Endothelial cell of hepatic sinusoid (primary cell): ENCODE measurements at regions not wholly inside any gene's neighbourhood (a gene's known extent, or its start where the extent isn't known, plus 50 kb on each side); places are given as distances from the start of the nearest gene placed in this dataset.
"Not testable (repeated sequence)": the region's sequence is repeated elsewhere in the genome, so short reads cannot be mapped to it uniquely, and the experiment has no call there.

ENCODE experiments used
- in situ Hi-C: cut with HindIII; loops from 2 replicates; pipeline ENCODE4 v1.10.0; 2017; ENCODE audit warnings: low sequenced_read_pairs

DNA sequence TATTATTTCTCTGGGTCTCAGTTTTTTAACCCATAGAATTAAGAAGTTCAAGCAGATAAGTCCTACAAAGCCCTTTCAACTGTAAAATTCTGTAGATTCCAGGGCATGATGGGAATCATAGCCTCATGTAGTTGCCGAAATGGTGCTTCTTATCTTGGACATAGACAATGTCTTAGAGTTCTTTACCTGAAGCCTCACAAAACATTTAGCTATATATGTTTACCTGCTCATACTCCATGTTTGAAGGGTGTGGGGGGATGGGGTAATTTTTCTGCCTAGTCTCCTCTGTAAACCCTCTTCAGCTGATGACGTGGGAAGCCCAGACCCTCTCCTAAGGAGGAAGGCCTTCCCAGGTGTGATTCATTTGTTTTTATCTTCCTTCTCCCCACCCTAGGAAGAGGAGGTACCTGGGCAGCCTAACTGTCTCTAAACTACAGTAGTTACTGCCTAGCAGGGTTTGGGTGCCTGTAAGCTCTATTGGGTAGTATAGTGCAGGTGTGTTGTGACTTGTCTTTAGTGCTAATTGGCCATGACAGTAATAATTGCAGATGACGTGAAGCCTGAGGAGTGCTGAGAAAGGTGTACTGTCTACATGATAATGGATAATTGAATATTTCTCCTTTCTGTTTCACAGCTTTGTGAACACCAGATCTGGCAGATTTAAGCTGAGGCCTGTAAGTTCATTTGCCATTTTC is 230.8 kb downstream of the TFAP2B start:
- in situ Hi-C loops, result no loop called here

DNA sequence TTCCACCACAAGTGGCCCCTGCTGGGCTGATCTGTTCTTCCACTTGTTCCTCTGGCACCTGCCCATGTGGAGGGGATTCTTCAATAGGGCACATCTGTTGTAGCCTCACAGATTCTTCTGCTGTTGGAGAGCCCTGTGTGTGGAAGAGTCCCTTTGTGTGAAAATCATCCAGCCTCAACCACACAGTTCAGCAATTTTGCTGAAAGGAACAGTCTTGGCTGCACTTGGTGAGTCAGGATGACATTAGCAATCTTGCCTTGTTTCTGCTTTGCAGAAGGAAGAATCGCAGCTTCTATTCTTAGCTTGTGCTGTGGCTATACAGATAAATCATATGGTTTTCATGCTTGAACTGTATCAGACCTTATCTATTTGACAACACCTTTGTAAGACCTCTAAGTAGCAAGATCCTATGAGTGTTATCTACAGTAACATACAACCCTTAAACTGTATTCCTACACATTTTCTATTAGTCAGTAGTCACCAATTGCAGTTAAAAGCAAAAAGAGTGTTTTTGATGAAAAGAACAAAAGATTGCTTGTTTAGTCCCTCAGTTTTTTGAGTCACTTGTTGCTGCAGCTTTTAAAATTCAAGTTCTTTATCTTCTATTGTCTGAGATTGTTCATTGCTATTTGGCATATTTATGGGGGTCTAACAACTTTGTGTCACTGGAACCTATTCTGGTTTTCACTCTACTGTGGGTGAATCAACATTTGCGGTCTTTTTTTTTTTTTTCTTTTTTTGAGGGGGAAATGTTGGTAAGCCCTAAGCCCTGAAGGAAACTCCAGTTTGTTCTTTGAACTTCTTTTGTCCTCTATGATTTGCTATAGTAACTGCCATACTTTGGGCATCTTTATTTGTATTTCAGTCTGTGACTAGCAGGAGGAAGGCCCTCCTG is 231.6 kb downstream of the TFAP2B start:
- in situ Hi-C loops, result no loop called here

DNA sequence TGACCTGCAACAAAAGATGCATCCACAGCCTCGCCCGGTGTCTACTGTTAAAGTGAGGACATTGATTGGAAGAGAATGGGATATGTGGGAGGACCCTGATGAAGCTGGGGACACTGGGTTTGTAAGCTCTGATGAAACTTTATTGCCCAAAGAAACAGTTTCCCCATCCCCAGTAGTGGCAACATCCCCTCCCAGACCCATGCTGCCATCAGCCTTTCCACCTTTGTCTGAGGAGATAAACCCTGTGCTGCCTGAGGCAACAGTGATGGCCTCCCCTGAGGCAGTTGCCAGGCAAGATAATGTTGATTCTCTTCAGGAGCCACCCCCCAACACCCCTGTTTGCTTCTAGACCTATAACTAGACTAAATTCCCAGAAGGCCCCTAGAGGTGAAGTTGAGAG is 234.0 kb downstream of the TFAP2B start:
- in situ Hi-C loops, result not testable (repeated sequence)

DNA sequence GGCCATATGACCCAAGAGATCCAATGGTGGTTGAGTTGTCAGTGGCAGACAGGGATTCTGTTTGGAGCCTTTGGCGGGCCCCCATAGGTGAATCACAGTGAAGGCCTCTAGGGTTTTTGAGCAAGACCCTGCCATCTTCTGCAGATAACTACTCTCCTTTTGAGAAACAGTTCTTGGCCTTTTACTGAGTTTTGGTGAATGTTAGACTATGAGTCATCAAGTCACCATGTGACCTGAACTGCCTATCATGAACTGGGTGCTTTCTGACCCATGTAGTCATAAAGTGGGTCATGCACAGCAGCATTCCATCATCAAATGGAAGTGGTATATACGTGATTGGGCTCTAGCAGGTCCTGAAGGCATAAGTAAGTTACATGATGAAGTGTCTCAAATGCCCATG is 236.6 kb downstream of the TFAP2B start:
- in situ Hi-C loops, result not testable (repeated sequence)

DNA sequence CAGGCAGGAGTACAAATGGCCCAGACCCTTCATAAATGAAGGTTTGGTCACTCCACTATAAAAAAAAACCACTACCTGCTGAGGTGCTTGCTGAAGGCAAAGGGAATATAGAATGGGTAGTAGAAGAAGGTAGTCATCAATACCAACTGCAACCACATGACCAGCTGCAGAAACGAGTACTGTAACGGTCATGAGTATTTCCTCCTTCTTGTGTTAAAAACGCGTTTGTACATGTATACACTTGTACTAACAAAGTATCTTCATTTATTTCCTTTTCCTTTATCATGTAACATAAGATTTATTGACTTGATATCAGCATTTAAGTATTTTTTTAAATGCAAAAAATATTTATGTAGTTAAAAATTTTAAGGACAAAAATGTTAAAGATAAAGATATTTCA is 238.6 kb downstream of the TFAP2B start:
- in situ Hi-C loops, result no loop called here

DNA sequence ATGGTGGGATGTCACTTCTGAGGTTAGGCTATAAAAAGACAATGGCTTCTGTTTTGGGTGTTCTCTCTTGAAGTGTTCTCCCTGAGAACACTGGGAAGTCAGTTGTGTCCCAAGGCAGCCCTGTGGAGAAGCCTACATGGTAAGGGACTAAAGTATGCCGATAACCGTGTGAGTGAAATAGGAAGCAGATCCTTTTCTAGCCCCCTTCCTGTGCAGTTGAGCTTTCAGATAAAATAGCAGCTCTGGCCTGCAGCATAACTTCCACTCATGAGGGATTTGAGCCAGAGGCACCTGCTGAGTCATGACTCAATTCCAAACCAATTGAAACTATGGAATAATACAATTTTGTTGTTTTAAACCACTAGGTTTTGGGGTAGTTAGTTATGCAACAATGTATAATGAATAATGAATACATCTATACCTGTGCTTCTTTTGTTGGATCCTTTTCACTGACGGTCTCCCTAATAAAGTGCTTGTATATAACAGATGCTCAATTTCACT is 241.6 kb downstream of the TFAP2B start:
- in situ Hi-C loops, result no loop called here

DNA sequence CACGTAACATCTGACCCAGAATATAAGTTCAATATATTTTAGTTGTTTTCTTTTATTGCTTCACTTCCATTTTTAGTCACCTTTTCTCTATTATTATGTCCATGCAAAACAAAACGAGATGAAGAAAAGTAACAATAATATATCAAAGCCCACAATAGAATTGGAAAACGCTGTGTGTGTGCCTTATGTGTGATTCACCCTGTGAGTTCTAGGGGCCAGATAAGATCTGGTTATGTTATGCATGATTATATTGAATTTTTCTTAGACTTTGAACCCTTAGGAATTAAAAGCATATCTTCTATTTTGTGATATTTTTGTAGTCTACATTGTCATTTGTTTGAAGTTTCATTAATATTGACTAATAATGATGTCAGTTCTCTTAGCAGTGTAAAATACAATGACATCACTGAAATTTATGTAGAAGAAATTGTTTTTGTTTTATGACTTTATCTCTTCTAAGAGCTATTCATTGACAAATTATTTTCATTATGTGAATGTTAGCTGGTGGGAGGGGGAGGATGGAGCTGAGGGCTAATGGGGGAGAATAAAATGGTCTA is 243.6 kb downstream of the TFAP2B start:
- in situ Hi-C loops, result no loop called here

DNA sequence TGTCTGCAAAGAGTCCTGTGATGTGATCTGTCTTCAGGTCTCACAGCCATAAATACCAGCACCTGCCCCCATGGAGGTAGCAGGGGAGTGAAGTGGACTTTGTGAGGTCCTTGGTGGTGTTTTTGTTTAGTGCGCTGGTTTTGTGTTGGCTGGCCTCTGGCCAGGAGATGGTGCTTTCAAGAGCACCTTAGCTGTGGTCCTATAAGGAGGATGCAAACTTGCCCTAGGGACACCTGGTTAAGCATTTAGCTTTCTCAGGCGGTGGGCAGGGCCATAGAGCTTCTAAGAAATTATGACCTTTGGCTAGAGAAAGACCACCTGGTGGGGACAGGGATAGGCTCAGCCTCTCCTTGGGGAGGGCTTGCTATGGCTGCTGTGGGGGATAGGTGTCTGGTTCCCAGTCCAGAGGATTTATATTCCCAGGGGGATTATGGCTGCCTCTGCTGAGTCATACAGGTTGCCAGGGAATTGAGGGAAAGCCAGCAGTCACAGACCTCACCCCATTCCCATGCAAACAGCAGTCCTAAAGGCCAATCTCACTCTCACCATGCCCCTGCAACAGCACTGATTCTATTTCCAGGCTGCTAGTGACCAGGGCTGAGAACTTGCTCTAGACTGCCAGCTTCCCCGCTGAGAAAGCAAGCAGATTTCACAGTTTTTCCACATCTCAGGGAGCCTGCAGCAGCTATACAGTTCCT is 259.3 kb downstream of the TFAP2B start:
- in situ Hi-C loops, result no loop called here

DNA sequence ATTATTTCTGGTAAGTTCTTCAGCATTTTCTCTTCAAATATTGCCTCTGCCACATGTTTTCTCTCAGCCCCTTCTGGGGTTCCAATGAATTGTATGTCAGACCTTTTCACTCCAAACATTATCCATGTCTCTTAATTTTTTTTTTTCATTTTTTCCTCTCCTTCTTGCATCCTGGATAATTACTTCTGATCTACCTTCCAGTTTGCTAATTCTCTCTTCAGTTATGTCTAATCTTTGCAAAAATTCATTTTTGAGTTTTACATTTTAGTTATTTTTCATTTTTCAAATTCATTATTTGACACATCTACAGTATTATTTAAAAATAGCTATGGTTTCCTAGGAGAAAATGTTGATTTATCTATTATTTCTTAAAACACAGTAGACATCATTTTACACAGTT is 271.7 kb downstream of the TFAP2B start:
- in situ Hi-C loops, result no loop called here

DNA sequence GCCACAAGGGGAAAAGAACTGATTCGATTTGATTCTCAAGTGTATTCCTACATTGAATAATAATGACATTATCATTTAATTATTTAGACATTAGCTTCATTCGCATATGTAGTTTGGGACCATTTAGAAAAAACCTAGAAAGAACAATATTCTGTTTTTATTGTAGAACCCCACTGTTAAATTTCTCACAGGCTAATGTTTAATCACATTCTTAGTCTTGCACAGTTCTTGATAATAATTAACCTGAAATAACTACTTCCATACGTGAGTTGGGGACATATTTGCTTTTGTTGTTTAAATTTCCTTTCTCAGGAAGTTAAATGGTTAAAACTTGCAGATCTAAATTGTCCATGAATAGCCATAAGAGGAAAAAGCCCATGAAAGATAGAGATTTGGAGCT is 275.2 kb downstream of the TFAP2B start:
- in situ Hi-C loops, result no loop called here

DNA sequence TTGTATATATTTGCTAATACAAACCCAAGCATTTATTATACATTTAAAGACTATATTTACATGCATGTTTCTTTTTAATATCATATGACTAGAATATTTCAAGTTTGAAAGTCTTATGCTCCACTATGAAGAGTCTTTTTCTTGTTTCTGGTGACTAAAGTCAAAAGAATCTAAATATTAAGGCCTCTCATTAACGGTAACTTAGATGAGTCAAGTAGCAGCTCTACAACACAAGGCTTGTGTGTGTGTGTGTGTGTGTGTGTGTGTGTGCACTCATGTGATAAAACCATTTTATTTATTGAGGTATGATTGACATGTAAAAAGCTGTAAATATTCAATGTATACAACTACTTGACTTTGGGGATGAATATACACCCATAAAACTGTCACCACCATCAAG is 275.6 kb downstream of the TFAP2B start:
- in situ Hi-C loops, result no loop called here

DNA sequence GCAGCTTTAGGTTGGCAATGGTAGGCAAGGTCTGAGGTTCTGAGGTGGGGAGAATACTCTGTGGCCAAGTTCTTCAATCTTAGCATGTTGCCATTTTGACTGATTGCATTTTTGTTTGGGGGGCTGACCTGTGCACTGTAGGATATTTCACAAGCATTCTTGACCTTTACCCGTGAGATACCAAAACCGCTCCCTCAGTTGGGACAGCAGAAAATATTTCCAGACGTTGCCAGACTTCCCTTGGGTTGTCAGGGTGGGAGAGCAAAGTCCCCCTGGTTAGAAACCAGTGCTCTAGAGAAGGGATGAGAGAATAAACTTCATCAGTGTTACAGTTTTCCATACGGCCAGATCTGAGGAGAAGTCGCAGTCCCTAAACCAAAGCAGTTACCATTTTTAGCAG is 279.6 kb downstream of the TFAP2B start:
- in situ Hi-C loops, result no loop called here

DNA sequence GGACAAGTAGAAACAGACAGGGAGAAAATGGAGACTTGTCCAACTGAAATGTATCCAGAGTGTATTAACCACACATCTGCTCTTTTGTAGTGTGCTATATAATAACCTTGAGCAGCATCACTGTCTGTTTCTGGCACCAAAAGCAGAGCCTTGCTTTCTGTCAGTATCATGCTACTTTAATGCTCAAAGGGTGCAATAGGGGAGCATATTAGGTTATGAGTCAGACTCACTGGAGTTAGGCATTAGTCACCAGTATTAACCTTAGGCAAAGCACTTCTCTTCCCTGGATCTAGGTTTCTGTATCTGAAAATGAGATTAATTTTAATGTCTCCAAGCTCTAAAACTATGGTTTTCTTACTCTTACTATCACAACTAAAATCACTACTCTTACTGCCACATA is 280.1 kb downstream of the TFAP2B start:
- in situ Hi-C loops, result no loop called here

DNA sequence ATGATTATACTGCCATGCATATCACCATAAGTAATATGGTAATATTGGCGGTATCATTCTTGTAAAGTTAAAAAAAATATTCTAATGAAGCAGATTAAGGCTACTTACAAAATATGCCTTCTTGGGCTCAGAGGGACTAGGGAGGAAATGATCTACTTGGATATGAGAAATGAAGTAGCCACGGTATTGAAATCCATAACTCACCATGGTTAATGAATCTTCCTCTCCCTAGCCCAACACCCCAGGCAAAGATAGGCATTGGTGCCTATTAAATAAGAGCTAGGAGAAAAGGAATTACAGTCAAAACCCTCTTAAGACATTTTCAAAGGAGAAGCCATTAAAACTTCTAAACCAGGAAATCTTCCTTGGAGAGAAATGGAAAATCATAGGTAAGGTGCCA is 280.5 kb downstream of the TFAP2B start:
- in situ Hi-C loops, result no loop called here

DNA sequence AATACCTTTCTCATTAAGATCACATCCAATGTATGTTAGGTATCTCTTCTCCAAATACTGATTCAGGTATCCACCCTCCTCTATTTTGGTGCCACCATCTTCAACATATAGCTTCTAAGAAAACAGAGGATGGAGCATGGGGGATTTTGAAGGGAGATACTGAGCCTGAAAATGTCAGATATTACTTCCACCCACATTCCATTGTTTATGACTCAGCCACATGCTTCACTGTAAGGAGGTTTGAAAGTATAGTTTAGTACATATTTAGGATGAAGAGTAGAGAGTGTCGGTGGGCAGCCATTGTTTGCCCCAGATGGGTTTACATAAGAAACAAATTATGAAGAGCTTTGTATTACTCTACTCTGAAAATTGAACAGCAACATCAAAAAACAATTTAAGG is 286.7 kb downstream of the TFAP2B start:
- in situ Hi-C loops, result no loop called here

DNA sequence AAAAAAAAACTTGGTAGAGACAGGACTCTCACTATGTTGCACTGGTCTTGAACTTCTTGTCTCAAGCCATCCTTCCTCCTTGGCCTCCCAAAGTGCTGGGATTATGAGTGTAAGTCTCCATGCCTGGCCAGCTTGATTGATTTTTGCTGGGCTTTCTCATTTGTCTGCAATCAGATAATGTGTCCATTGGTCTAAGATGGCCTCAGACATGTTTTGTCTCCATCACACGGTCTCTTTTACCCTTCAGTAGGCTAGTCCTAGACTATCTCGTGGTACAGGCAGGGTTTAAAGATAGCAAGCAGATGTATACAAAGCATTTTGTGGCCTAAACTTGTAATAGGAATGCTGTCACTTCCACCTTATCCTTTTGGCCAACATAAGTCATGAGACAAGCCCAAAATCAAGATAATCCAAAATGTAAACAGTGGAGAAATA is 289.1 kb downstream of the TFAP2B start:
- in situ Hi-C loops, result no loop called here

DNA sequence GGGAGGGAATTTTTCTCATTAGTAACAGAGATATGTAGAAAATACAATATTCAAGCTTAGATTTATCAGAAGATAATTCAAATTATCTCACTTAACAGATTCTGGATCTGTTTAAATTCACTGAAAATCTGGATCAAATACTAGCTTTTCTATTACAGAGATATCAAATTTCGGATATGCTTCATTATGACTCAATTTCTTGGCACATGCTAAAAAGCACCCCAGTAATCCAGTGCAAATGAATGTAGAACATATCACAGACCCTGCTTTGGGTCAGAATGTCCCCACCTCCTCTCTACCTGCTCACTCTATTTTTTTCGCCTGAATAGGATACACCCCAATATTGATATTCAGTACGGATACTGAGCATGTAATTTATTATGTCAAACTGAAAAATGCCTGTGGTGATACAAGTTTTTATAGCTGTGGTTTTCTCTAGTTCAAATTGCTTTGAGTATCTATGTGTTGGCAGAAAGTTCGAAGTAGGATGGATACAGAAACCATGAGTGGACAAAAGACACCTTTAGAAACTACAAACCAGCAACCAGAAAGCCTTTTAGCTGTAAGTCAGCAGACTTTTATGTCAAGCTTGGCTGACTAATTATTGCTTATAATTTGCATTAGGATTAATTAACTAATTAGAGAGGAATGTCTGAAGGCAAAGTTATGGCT is 290.0 kb downstream of the TFAP2B start:
- in situ Hi-C loops, result no loop called here

DNA sequence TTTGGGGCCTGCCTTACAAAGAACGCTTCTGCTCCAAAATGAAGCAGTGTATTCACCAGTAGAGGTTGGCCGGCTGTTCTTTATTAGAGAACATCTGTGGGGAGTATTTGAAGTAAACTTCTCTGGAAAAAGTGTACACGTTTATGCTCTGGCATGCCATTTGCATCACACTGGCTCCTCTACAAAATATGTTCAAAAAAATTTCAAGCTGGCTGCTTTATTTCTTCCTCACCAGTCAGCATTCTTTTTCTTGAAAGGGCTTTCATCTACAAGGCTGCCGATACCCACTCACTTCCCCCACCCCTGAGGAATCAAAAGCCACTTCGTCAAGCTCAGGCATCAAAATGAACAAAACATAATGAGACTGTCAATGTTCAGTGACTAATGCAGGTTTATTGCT is 294.1 kb downstream of the TFAP2B start:
- in situ Hi-C loops, result no loop called here

DNA sequence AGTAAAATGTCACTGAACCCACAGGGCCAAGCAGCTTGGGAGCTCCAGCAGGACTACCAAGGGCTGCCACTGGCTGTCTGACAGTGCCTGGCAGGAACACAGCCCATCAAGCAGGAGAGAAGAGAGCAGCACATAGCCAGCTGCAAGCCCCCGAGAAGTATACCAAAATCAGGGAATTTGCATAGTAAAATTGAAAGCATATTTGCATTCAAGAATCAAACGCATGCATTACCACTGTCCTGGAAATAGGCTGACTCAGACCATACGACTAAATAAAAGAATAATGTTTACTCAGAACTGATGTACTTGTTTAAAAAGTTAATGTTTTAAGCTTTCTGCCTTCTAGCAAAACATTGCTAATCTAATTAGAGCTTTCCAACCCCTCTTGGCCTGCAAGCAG is 298.1 kb downstream of the TFAP2B start:
- in situ Hi-C loops, result no loop called here

DNA sequence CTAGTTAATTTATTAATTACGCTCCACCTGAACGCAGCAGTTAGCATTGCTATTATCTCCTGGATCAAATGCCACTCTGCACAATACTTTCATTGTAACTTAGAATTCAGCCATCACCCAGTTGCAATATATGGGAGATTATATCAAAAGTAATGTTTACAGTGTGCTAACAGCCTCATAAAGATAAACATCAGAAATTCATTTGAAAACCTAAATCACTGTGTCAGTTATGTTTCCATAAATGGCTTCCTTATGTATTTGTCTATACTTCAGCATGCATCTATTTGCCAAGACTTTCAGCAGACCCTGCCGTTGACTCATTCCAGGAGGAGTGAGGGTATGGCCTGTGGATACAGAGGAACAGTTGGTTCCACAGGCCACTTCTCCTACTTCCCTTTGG is 300.1 kb downstream of the TFAP2B start:
- in situ Hi-C loops, result no loop called here

DNA sequence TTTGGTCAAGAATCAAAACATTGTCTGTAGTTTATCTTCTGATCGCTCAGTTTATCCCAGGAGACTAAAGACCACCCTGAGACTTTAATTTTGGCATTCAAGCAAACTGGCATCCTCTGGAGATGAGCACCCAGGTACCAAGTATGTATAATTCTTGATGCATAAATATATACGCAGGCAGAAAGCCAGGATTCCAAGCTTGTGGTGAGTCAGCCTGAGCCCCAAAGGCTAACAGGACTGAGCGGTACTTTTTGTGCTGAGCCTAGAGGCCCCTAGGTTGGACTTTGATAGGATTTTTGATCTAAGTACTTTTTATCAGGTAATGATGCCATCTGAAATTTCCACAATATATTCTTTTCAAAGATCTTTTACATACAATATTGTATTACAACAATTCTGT is 301.3 kb downstream of the TFAP2B start:
- in situ Hi-C loops, result no loop called here
